LNCaP clone FGC (cell line): ENCODE measurements at regions not wholly inside any gene's neighbourhood (a gene's known extent, or its start where the extent isn't known, plus 50 kb on each side); places are given as distances from the start of the nearest gene placed in this dataset.
A peak's percentile ranks its signal among the peaks of the same experiment; 100 is the strongest.
"Not testable (repeated sequence)": the region's sequence is repeated elsewhere in the genome, so short reads cannot be mapped to it uniquely, and the experiment has no call there.

Experiments used
- DNase-seq: peaks from one replicate; pipeline ENCODE4 v3.0.0-alpha.2; 2011; ENCODE audit warnings: low read depth
- H3K4me3 ChIP-seq: 2 replicates; pipeline ENCODE4 v1.5.1; 2011; ENCODE audit warnings: mild to moderate bottlenecking, low read depth, low read length, control low read depth
- CTCF ChIP-seq: IDR thresholded peaks from 2 replicates; pipeline ENCODE4 v1.5.1; 2012; ENCODE audit warnings: mild to moderate bottlenecking; ENCODE audit not compliant: control insufficient read depth, insufficient read depth; ENCODE audit errors: extremely low read depth

GRCh38 chr12:17062267-17063036, 456.5 kb upstream of the LMO3 start:
- DNase-seq = peak; percentile 81
- no peak overlapping the region for H3K4me3 ChIP-seq
- TF ChIP-seq CTCF = no peak

GRCh38 chr12:17060260-17060659, 454.3 kb upstream of the LMO3 start:
- no peak for TF ChIP-seq CTCF
- no peak overlapping the region for H3K4me3 ChIP-seq
- DNase-seq = no peak

- DNase-seq = no peak
- TF ChIP-seq CTCF = no peak
- H3K4me3 ChIP-seq = no peak overlapping the region
Measured at GRCh38 chr12:17056546-17056945, 450.6 kb upstream of the LMO3 start.

- no peak overlapping the region for H3K4me3 ChIP-seq
- no peak for DNase-seq
- TF ChIP-seq CTCF = no peak
Measured at GRCh38 chr12:17038923-17039322, 433.0 kb upstream of the LMO3 start.

- no peak for DNase-seq
- no peak for TF ChIP-seq CTCF
- no peak overlapping the region for H3K4me3 ChIP-seq
Measured at GRCh38 chr12:17035372-17035771, 429.4 kb upstream of the LMO3 start.

- no peak overlapping the region for H3K4me3 ChIP-seq
- TF ChIP-seq CTCF = no peak
- DNase-seq = no peak
Measured at GRCh38 chr12:17030338-17030737, 424.4 kb upstream of the LMO3 start.

- no peak overlapping the region for H3K4me3 ChIP-seq
- peak; percentile 43 for TF ChIP-seq CTCF
- DNase-seq = no peak
Measured at GRCh38 chr12:17028348-17028747, 422.4 kb upstream of the LMO3 start.

- H3K4me3 ChIP-seq, DNase-seq: not testable (repeated sequence)
Measured at GRCh38 chr12:17025424-17025823, 419.5 kb upstream of the LMO3 start.
